KMS-11 (cell line): ENCODE measurements at regions not wholly inside any gene's neighbourhood (a gene's known extent, or its start where the extent isn't known, plus 50 kb on each side); places are given as distances from the start of the nearest gene placed in this dataset.
"Not testable (repeated sequence)": the region's sequence is repeated elsewhere in the genome, so short reads cannot be mapped to it uniquely, and the experiment has no call there.

Experiments used
- H2AFZ ChIP-seq: fragments of 200-600 bp; sonication (generic); 2 replicates; pipeline ENCODE4 v1.6.1; 2016; ENCODE audit warnings: antibody characterized with exemption, mixed run types, low read depth
- H3K27ac ChIP-seq: fragments of 200-600 bp; sonication (generic); 2 replicates; pipeline ENCODE4 v1.6.1; 2016; ENCODE audit warnings: mild to moderate bottlenecking, mixed run types
- H3K27me3 ChIP-seq: fragments of 200-600 bp; sonication (generic); 2 replicates; pipeline ENCODE4 v1.6.1; 2017; ENCODE audit warnings: mild to moderate bottlenecking, low read depth, mixed run types, moderate library complexity; ENCODE audit not compliant: insufficient read depth
- H3K36me3 ChIP-seq: fragments of 200-600 bp; sonication (generic); 2 replicates; pipeline ENCODE4 v1.6.1; 2017; ENCODE audit warnings: mild to moderate bottlenecking, mixed run types; ENCODE audit not compliant: insufficient read depth
- H3K4me1 ChIP-seq: fragments of 200-600 bp; sonication (generic); 2 replicates; pipeline ENCODE4 v1.6.1; 2016; ENCODE audit warnings: mild to moderate bottlenecking, low read depth, mixed run types; ENCODE audit not compliant: poor library complexity, severe bottlenecking
- H3K4me2 ChIP-seq: fragments of 200-600 bp; sonication (generic); 2 replicates; pipeline ENCODE4 v1.7.0; 2016; ENCODE audit warnings: mild to moderate bottlenecking, mixed run types
- H3K4me3 ChIP-seq: fragments of 200-600 bp; sonication (generic); IDR thresholded peaks from 2 replicates; pipeline ENCODE4 v1.6.1; 2017; ENCODE audit warnings: low read depth, low read length, mixed read lengths; ENCODE audit not compliant: insufficient read depth
- H3K79me2 ChIP-seq: fragments of 200-600 bp; sonication (generic); 2 replicates; pipeline ENCODE4 v1.6.1; 2016; ENCODE audit warnings: low read depth, mixed run types; ENCODE audit not compliant: insufficient read depth
- H3K9ac ChIP-seq: fragments of 200-600 bp; sonication (generic); 2 replicates; pipeline ENCODE4 v1.6.1; 2016; ENCODE audit warnings: mild to moderate bottlenecking, mixed run types
- H4K20me1 ChIP-seq: fragments of 200-600 bp; sonication (generic); 2 replicates; pipeline ENCODE4 v1.6.1; 2016; ENCODE audit warnings: mild to moderate bottlenecking, mixed run types; ENCODE audit not compliant: insufficient read depth

DNA sequence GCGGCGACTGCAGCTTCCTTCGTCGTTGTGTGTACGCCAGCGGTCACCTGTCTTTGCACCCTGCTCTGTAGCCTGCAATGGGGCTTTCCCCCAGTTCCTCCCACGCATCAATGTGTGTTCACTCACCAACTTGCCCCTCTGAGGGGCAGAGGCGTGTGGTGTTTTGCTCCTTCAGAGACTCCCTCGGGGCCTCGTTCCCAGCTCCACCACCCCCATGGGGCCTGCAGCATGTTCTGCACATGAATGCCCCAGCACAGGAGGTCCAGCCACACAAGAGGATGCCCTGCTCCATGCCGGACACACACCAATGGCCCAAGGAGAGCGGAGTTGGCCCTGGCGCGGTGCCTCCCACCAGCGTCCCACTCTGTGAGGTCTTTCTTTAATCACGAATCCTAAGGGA is 196.8 kb downstream of the BANP start:
- not testable (repeated sequence) for H3K27ac ChIP-seq, H3K4me3 ChIP-seq, H3K9ac ChIP-seq, H3K79me2 ChIP-seq, H3K36me3 ChIP-seq, H3K4me2 ChIP-seq, H4K20me1 ChIP-seq, H3K4me1 ChIP-seq, H2AFZ ChIP-seq
- peaks cover 44% of the 10 kb centered on the region for H3K27me3 ChIP-seq

DNA sequence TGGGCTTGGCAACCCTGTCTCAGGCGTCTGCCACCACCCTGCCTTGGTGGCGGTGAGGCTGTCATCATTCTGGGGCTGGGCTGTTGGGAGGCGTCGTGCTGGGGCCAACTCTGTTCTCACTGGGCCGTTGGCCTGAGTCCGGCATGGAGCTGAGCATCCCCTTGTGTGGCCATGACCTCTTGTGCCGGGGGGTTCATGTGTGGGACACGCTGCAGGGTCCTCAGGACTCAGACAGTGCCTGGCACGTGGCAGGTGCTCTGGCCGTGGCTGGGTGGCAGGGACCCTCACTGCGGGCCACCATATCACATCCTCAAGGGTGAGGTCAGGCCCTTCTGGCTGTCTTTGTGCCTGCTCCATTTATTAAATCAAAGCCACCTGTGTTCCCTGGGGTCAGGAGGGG is 197.4 kb downstream of the BANP start:
- peaks cover 48% of the 10 kb centered on the region for H3K27me3 ChIP-seq
- H3K27ac ChIP-seq, H3K4me1 ChIP-seq, H3K79me2 ChIP-seq, H4K20me1 ChIP-seq, H3K36me3 ChIP-seq, H3K4me2 ChIP-seq, H2AFZ ChIP-seq, H3K9ac ChIP-seq, H3K4me3 ChIP-seq: not testable (repeated sequence)

DNA sequence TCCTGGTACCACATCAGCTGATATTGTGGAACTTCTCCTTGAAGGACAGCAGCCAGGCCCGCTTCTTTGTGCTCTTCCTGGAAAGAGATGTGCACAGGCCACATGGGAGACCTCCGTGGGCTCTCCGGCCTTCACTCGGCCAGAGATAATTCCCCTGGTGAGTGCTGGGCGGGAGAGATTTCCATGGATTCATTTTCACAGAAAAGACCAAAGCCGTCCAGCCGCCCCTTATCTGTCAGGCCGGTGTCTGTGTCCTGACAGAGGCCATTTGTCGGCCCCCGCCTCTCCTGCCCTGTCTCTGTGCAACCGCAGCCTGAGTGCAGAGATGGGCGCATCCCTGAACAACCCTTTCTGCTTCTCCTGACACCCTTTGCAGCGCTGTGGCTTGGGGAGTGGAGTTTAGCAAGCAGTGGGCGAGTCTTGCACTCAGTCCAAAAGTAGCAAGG is 197.9 kb downstream of the BANP start:
- H4K20me1 ChIP-seq, H3K4me3 ChIP-seq, H3K4me1 ChIP-seq, H3K9ac ChIP-seq, H3K36me3 ChIP-seq, H2AFZ ChIP-seq, H3K27ac ChIP-seq, H3K79me2 ChIP-seq, H3K4me2 ChIP-seq: not testable (repeated sequence)
- peaks cover 53% of the 10 kb centered on the region for H3K27me3 ChIP-seq

DNA sequence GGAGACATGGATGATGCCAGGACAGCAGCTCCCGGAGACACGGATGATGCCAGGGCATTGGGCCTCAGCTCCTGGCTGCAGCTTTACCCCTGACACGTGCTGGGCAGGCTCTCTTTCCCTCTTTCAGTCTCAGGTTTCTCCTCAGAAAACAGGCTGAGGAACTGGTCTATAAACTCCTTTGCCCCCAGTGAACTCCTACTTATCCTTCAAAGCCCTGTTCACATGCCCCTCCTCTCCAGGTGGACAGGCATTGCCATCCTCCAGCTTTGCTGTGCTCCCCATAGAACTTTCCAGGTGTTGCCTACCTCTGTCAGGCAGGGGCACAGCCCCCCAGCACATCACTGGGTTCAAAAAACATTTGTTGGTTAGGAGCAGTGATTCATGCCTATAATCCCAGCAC is 198.4 kb downstream of the BANP start:
- H3K4me2 ChIP-seq, H3K79me2 ChIP-seq, H3K36me3 ChIP-seq, H3K9ac ChIP-seq, H3K4me1 ChIP-seq, H3K27ac ChIP-seq, H2AFZ ChIP-seq, H4K20me1 ChIP-seq, H3K4me3 ChIP-seq: not testable (repeated sequence)
- H3K27me3 ChIP-seq, result peaks cover 55% of the 10 kb centered on the region

GRCh38 chr16:88150456-88151128 is 199.4 kb downstream of the BANP start:
- not testable (repeated sequence) for H3K79me2 ChIP-seq, H3K4me2 ChIP-seq, H3K36me3 ChIP-seq, H3K4me1 ChIP-seq, H2AFZ ChIP-seq, H3K9ac ChIP-seq, H3K27ac ChIP-seq, H4K20me1 ChIP-seq, H3K4me3 ChIP-seq
- peaks cover 60% of the 10 kb centered on the region for H3K27me3 ChIP-seq

GRCh38 chr16:88151129-88151499 is 199.9 kb downstream of the BANP start:
- not testable (repeated sequence) for H3K79me2 ChIP-seq, H3K4me3 ChIP-seq, H2AFZ ChIP-seq, H3K4me2 ChIP-seq, H3K36me3 ChIP-seq, H3K27ac ChIP-seq, H3K9ac ChIP-seq, H4K20me1 ChIP-seq, H3K4me1 ChIP-seq
- H3K27me3 ChIP-seq, result peaks cover 64% of the 10 kb centered on the region

DNA sequence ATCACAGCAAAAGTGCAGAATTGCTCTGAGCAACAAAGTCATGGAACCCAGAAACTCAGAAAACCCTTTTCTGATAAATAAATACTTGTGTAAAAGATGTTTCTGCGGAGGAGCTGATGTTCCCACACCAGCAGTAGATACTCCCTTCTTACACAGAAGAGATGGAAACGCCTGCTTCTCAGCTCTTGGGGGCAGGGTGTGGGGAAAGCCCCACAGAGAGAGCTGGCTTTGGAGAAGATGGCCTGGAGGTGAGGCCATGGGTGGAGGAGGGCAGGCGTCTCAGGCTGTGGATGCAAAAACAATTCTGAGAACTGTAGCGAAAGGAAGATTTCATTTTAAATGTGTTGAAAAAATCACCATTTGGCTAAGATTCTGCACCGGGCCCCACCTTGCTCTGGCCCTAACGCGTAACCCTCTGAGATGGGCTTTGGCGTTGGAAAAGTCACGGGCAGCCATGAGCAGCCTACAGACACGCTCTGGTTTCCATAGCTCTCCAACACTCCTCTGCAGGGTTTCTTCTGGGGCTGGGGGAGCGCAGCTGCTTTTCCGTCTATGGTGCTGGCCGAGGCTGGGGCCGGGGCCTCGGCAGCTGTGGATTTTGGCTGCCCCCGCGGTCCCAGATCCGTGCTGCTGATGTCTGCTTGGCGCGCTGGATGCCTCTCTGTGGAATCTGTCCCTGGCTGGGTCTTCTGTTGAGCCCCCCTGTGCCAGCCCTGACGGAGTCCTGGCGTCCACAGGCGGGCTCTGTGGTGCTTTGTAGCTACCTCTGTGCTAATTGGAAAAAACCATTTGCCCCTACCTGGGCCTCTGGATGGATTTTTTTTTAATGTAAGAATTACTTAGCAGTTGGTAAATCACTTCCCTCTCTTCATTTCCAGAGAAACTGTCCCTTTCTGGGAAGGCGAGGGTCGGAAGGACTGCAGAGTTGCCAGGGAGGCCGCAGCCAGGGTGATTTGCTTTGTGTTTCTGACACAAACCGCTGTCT is 200.9 kb downstream of the BANP start:
- H3K79me2 ChIP-seq, H3K4me3 ChIP-seq, H2AFZ ChIP-seq, H3K4me1 ChIP-seq, H3K27ac ChIP-seq, H3K36me3 ChIP-seq, H3K9ac ChIP-seq, H4K20me1 ChIP-seq, H3K4me2 ChIP-seq: not testable (repeated sequence)
- peaks cover 64% of the 10 kb centered on the region for H3K27me3 ChIP-seq

DNA sequence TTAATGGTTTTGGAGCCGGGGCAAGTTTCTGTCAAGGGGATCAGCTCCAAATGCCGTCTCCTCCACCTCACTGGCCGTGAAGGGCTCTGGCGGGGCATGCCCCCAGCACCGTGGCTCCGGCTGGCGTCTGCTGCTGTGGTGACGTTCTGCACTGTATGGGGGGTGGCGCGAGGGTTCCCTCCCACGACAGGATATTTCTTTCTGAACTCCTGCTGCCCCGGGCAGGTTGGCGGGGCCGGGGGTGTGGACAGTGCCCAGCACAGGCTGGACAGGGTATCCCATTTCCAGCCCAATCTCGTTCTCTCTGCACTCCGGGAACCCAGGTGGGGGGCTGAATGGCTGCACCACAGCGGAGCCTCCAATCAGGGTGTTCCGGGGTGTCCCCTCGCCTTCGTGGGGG is 201.6 kb downstream of the BANP start:
- H3K27me3 ChIP-seq, result peaks cover 64% of the 10 kb centered on the region
- not testable (repeated sequence) for H3K9ac ChIP-seq, H3K4me2 ChIP-seq, H3K79me2 ChIP-seq, H2AFZ ChIP-seq, H3K4me3 ChIP-seq, H3K27ac ChIP-seq, H3K36me3 ChIP-seq, H4K20me1 ChIP-seq, H3K4me1 ChIP-seq

- not testable (repeated sequence) for H2AFZ ChIP-seq, H3K36me3 ChIP-seq, H3K79me2 ChIP-seq, H3K4me1 ChIP-seq, H3K4me3 ChIP-seq, H3K9ac ChIP-seq, H3K27ac ChIP-seq, H3K4me2 ChIP-seq, H4K20me1 ChIP-seq
- peaks cover 58% of the 10 kb centered on the region for H3K27me3 ChIP-seq
Measured at GRCh38 chr16:88153516-88153915, 202.3 kb downstream of the BANP start.

DNA sequence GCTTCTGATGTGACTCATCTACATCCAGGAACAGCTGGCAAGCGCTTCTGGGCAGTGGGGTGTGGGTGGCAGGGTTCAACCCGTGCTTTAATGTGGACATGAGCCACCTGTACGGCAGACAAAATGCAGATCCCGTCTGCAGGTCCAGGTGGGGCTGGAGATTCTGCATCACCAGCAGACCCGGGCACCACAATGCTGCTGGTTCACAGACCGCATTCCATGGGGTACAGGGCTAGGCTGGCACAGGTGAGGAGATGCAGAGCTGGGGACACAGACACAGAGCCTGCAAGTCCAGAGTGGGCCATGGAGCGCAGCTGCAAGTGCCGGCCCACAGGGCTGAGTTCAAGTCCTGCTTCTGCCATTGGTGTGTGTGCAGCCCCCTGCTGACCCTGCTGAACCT is 203.7 kb downstream of the BANP start:
- not testable (repeated sequence) for H3K4me3 ChIP-seq, H2AFZ ChIP-seq
- H3K27me3 ChIP-seq, result peaks cover 52% of the 10 kb centered on the region

More for the DNA sequence above, 203.7 kb downstream of the BANP start:
- not testable (repeated sequence) for H3K27ac ChIP-seq, H4K20me1 ChIP-seq, H3K79me2 ChIP-seq, H3K9ac ChIP-seq, H3K36me3 ChIP-seq, H3K4me2 ChIP-seq, H3K4me1 ChIP-seq
